Uterus (tissue), 3 donors: ENCODE measurements at regions not wholly inside any gene's neighbourhood (a gene's known extent, or its start where the extent isn't known, plus 50 kb on each side); places are given as distances from the start of the nearest gene placed in this dataset.

ENCODE experiments used
- DNase-seq, 2 donors: peaks; one replicate each; pipeline ENCODE4 v3.0.0-alpha.2; 2019 to 2020
- H3K27ac ChIP-seq, 2 donors: fragments of 200-600 bp; sonication (generic); 1 replicate in 1 of 2; 2 replicates in 1 of 2; pipeline ENCODE4 v1.5.1; 2016 to 2018
- H3K27me3 ChIP-seq, 2 donors: fragments of 200-600 bp; sonication (generic); one replicate each; pipeline ENCODE4 v1.5.1; 2018 to 2019; ENCODE audit warnings: control low read depth in 1 of 2
- H3K36me3 ChIP-seq, 2 donors: fragments of 200-600 bp; sonication (generic); one replicate each; pipeline ENCODE4 v1.5.1; 2019; ENCODE audit warnings: control low read depth in 1 of 2
- H3K4me1 ChIP-seq, 2 donors: fragments of 200-600 bp; sonication (generic); one replicate each; pipeline ENCODE4 v1.5.1; 2018 to 2019; ENCODE audit warnings: control low read depth in 1 of 2
- H3K4me3 ChIP-seq, 2 donors: fragments of 200-600 bp; sonication (generic); 1 replicate in 1 of 2; 2 replicates in 1 of 2; pipeline ENCODE4 v1.5.1; 2018 to 2019; ENCODE audit warnings: mild to moderate bottlenecking in 1 of 2
- H3K9me3 ChIP-seq, 2 donors: fragments of 200-600 bp; sonication (generic); one replicate each; pipeline ENCODE4 v1.5.1; 2019; ENCODE audit warnings: control low read depth in 1 of 2
- CTCF ChIP-seq, 4 experiments: fragments of 200-600 bp in 2 of 4; fragments of 450-650 bp in 2 of 4; sonication (generic) in 2 of 4; IDR thresholded peaks; one replicate each; pipeline ENCODE4 v1.5.1; 2016 to 2019; ENCODE audit warnings: antibody characterized with exemption in 4 of 4, mild to moderate bottlenecking in 2 of 4, moderate library complexity in 1 of 4
- POLR2A ChIP-seq, 2 donors: fragments of 450-650 bp; IDR thresholded peaks; one replicate each; pipeline ENCODE4 v1.6.1; 2016; ENCODE audit warnings: antibody characterized with exemption in 2 of 2, mild to moderate bottlenecking in 1 of 2, moderate library complexity in 1 of 2
- intact Hi-C: fragments of 100-400 bp; cut with DNase I; formaldehyde crosslinking; loops from one replicate; pipeline ENCODE4 v1.15.1; 2023; ENCODE audit warnings: low total_unique reads
- donor health status: DM: yes; HTN: yes; CAD: no.

DNA sequence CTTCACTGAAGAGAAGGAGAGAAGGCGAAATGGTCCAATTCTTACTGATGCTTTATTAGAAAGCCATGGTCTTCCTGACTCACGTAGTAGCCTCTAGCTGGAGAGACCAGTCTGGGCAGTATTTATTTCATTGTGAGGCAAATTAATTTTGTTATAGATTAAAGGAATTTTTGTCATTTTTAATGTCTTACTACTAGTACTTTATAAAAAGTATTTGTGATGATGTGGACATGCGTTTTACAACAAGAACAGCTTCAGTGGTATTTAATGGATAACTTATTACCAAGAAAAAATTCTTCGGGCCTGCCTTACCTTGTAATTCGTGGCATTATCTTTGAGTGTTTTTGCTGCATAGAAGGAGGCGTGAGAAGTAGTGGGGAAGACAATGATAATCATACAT, 339.4 kb upstream of the SHH start:
- DNase-seq, result no peak
- Histone ChIP-seq H3K27ac (no peak overlapping the region), H3K36me3 (no peaks in the 10 kb centered on the region), H3K9me3 (no peaks in the 10 kb centered on the region), H3K4me1 (no peaks in the 10 kb centered on the region), H3K4me3 (no peak overlapping the region), H3K27me3 (no peaks in the 10 kb centered on the region)
- intact Hi-C loops, result no loop called here
- TF ChIP-seq CTCF (IDR thresholded peaks at IDR 0.05), result no peak
- no peak for TF ChIP-seq POLR2A (IDR thresholded peaks at IDR 0.05)

DNA sequence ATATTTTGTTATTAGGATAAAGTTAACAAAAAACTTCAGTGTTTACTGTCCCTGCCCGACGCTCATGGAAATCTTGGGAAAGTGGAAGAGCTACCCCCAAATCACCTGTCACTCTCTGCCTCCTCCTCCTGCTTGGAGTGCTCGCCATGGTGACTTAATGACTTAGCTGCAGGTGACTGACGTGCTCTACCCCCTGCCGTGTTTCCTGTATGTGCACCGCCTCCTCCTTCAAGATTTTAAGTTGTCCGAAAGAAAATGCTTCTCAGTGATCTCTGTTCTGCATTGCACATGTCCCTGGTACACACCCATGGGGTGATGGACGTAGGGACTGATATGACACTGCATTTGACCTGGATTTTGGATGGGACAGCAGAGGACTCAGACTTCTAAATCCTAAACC, 338.8 kb upstream of the SHH start:
- no peaks in the 10 kb centered on the region for H3K36me3 ChIP-seq
- no peak for DNase-seq
- H3K27me3 ChIP-seq, result no peaks in the 10 kb centered on the region
- no peak overlapping the region for H3K4me3 ChIP-seq
- H3K4me1 ChIP-seq, result no peaks in the 10 kb centered on the region
- intact Hi-C loops, result no loop called here
- no peak overlapping the region for H3K27ac ChIP-seq
- H3K9me3 ChIP-seq, result no peaks in the 10 kb centered on the region
- TF ChIP-seq CTCF (IDR thresholded peaks at IDR 0.05), result no peak
- no peak for TF ChIP-seq POLR2A (IDR thresholded peaks at IDR 0.05)

DNA sequence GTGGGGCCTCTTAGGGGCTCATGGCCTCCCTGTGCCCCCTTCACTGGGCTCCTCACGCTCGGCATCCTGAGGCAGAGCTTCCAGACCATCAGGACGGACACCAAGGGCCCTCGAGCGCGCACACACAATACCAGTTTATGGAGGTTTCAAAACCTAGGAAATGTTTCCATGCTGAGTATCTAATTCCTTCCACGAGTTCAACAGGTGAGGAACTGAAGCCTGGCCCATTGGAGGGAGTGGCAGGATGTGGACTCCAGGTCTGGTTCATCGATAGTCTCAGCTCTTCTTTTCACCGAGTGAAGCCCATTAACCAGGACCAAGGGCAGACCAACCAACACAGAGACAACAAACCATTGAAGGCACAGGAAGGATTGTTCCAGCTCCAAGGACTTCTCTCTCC, 336.7 kb upstream of the SHH start:
- intact Hi-C loops, result no loop called here
- no peak for DNase-seq
- Histone ChIP-seq H3K36me3 (no peaks in the 10 kb centered on the region), H3K9me3 (no peaks in the 10 kb centered on the region), H3K4me3 (no peak overlapping the region), H3K27ac (no peak overlapping the region), H3K4me1 (no peaks in the 10 kb centered on the region), H3K27me3 (no peaks in the 10 kb centered on the region)
- TF ChIP-seq POLR2A (IDR thresholded peaks at IDR 0.05) (no peak), CTCF (IDR thresholded peaks at IDR 0.05) (no peak)

DNA sequence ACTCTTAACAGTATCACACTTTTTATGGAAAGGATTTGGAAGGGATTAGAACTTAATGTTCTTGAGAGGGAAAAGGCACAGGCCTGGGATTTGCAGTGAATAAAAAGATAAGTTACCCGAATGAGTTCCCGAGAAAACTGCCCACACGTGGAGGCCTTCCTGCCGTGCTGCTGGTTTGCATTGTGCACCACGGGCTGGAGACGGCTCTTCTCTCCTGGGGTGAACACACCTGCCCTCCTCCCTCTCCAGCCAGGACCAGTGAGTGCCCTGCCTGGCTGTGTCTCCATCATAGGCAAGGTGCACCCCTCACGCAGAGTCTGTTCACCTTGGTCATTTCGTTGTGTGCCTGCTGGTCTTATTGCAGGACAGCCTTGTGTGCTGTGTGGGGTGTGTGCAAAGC, 336.3 kb upstream of the SHH start:
- Histone ChIP-seq H3K36me3 (no peaks in the 10 kb centered on the region), H3K9me3 (no peaks in the 10 kb centered on the region), H3K4me1 (no peaks in the 10 kb centered on the region), H3K27ac (no peak overlapping the region), H3K27me3 (no peaks in the 10 kb centered on the region), H3K4me3 (no peak overlapping the region)
- DNase-seq, result no peak
- intact Hi-C loops, result no loop called here
- TF ChIP-seq CTCF (IDR thresholded peaks at IDR 0.05) (no peak), POLR2A (IDR thresholded peaks at IDR 0.05) (no peak)

DNA sequence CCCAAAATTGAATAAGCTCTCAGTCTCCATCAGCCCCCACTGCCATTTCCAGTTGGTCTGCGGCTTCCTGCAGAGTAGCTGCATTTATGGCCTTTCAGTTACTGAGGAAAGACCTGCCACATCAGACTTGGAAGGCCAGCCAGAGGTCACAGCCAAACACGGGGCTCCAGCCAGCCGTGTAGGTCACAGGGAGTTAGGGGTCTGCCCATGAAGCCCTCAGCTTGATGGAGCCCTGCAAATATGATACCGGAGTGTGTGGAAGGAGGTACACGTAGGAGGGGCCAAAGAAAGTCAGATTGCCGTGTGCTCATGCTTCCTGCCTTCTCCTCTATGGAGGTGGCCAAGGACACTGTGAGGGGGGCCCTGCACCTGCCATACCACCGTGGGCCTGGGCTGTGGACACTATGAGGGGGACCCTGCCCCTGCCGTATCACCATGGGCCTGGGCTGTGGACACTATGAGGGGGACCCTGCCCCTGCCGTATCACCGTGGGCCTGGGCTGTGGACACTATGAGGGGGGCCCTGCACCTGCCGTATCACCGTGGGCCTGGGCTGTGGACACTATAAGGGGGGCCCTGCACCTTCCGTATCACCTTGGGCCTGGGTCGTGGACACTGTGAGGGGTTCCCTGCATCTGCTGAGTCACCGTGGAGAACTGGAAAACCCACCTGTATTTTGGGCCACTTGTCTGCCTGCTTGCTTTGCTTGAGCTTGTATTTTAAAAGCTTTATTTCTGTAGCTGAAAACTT, 335.7 kb upstream of the SHH start:
- intact Hi-C loops, result no loop called here
- H3K4me1 ChIP-seq, result no peaks in the 10 kb centered on the region
- no peak overlapping the region for H3K4me3 ChIP-seq
- TF ChIP-seq CTCF (IDR thresholded peaks at IDR 0.05) (no peak), POLR2A (IDR thresholded peaks at IDR 0.05) (no peak)
- no peaks in the 10 kb centered on the region for H3K9me3 ChIP-seq
- no peaks in the 10 kb centered on the region for H3K27me3 ChIP-seq
- H3K36me3 ChIP-seq, result no peaks in the 10 kb centered on the region
- no peak for DNase-seq
- no peak overlapping the region for H3K27ac ChIP-seq
